ENCODE measurements at regions not wholly inside any gene's neighbourhood (a gene's known extent, or its start where the extent isn't known, plus 50 kb on each side); places are given as distances from the start of the nearest gene placed in this dataset.

- Histone ChIP-seq H3K36me3 (ENCODE audit: control insufficient read depth, insufficient read depth, low read length) (no peaks in the 10 kb centered on the region), H2BK5ac (ENCODE audit: low read depth, low read length, poor library complexity, severe bottlenecking) (no peak overlapping the region), H3K27me3 (ENCODE audit: control insufficient read depth, insufficient read depth, low read length) (no peaks in the 10 kb centered on the region), H3K4me3 (ENCODE audit: insufficient read depth, low read depth, low read length) (no peak overlapping the region), H4K8ac (ENCODE audit: low read depth in 2 of 2, low read length in 2 of 2) (no peak overlapping the region), H2BK20ac (ENCODE audit: low read depth, low read length) (no peak overlapping the region), H3K9me1 (ENCODE audit: insufficient read depth, low read length) (no peaks in the 10 kb centered on the region), H3K9ac (ENCODE audit: low read depth, low read length) (no peak overlapping the region), H3K14ac (replicated peaks; ENCODE audit: low read depth, low read length) (no peak overlapping the region), H3K9me3 (ENCODE audit: control insufficient read depth, insufficient read depth, low read length) (peaks cover under 1% of the 10 kb centered on the region), H2AK9ac (replicated peaks; ENCODE audit: low read depth, low read length, poor library complexity) (no peak overlapping the region), H3K27ac (ENCODE audit: insufficient read depth, low read length) (no peak overlapping the region), H4K20me1 (ENCODE audit: insufficient read depth, low read length) (no peaks in the 10 kb centered on the region), H3K23ac (ENCODE audit: low read depth, low read length) (no peak overlapping the region), H2BK120ac (ENCODE audit: low read depth, low read length) (no peak overlapping the region), H2AK5ac (ENCODE audit: low read depth, low read length) (no peak overlapping the region), H3K18ac (ENCODE audit: low read depth, low read length) (no peak overlapping the region), H3K4me2 (ENCODE audit: low read depth, low read length) (no peak overlapping the region), H3K79me1 (ENCODE audit: low read depth in 1 of 2, low read length in 2 of 2) (no peaks in the 10 kb centered on the region), H2BK15ac (ENCODE audit: low read depth, low read length) (no peak overlapping the region), H2AFZ (replicated peaks; ENCODE audit: low read length, poor library complexity) (no peak overlapping the region), H3K4me1 (ENCODE audit: control insufficient read depth, insufficient read depth, low read length) (no peaks in the 10 kb centered on the region), H4K91ac (ENCODE audit: insufficient read depth, low read depth, low read length) (no peak overlapping the region), H4K5ac (ENCODE audit: low read depth, low read length) (no peak overlapping the region), H3K56ac (ENCODE audit: extremely low read depth, insufficient read depth, low read length) (no peak overlapping the region), H3K4ac (ENCODE audit: low read depth, low read length) (no peak overlapping the region)
- intact Hi-C loops (cut with micrococcal nuclease) (no loop called here), in situ Hi-C loops (cut with MboI; ENCODE audit: low sequenced_read_pairs) (no loop called here), dilution Hi-C loops (cut with HindIII; ENCODE audit: low sequenced_read_pairs, unreplicated experiment) (no loop called here)
- no CpG with 5 or more reads among the region's 2 CpGs for WGBS, 2 experiments (ENCODE audit: extremely low coverage in 2 of 2, insufficient read length in 1 of 2)
- CTCF ChIA-PET: interaction anchor here (0.6 kb wide), 1 partner anchor 97 kb away, joined by 4 read pairs; no protein-coding TSS in a partner anchor
- TF ChIP-seq POLR2A (IDR thresholded peaks at IDR 0.05; ENCODE audit: low read depth, low read length) (no peak), CHD1 (IDR thresholded peaks at IDR 0.05; ENCODE audit: low read depth, low read length) (no peak), MAZ (IDR thresholded peaks at IDR 0.05; ENCODE audit: borderline replicate concordance, low read depth, low read length) (no peak)
- TF ChIP-seq, protein P1, sequence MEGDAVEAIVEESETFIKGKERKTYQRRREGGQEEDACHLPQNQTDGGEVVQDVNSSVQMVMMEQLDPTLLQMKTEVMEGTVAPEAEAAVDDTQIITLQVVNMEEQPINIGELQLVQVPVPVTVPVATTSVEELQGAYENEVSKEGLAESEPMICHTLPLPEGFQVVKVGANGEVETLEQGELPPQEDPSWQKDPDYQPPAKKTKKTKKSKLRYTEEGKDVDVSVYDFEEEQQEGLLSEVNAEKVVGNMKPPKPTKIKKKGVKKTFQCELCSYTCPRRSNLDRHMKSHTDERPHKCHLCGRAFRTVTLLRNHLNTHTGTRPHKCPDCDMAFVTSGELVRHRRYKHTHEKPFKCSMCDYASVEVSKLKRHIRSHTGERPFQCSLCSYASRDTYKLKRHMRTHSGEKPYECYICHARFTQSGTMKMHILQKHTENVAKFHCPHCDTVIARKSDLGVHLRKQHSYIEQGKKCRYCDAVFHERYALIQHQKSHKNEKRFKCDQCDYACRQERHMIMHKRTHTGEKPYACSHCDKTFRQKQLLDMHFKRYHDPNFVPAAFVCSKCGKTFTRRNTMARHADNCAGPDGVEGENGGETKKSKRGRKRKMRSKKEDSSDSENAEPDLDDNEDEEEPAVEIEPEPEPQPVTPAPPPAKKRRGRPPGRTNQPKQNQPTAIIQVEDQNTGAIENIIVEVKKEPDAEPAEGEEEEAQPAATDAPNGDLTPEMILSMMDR (conservative IDR thresholded peaks at IDR 0.05; ENCODE audit: low read depth, low read length): no peak
- DNase-seq: no peak
- POLR2A ChIA-PET (ENCODE audit: unreplicated experiment): no interaction called here
- no TSS peak for BruUV-seq (replicated peaks)
- no peak for ATAC-seq (ENCODE audit: low read depth)
Measured at GRCh38 chr9:29126783-29127182, 1553.5 kb upstream of the C9orf72 start.
